Omental fat pad (tissue), 3 donors: ENCODE measurements at regions not wholly inside any gene's neighbourhood (a gene's known extent, or its start where the extent isn't known, plus 50 kb on each side); places are given as distances from the start of the nearest gene placed in this dataset.

Source experiments
- ATAC-seq: fragments of 150-250 bp; one replicate; pipeline ENCODE4 v1.9.1; 2016; ENCODE audit warnings: mild to moderate bottlenecking, moderate library complexity; ENCODE audit not compliant: low FRiP score
- DNase-seq: peaks from one replicate; pipeline ENCODE4 v3.0.0-alpha.2; 2019; ENCODE audit warnings: low spot score
- CTCF ChIP-seq, 3 donors: fragments of 450-650 bp; IDR thresholded peaks; one replicate each; pipeline ENCODE4 v1.5.1; 2016 to 2017; ENCODE audit warnings: antibody characterized with exemption in 3 of 3, mild to moderate bottlenecking in 3 of 3, moderate library complexity in 2 of 3

- TF ChIP-seq CTCF (IDR thresholded peaks at IDR 0.05) = no peak
- DNase-seq = no peak
- no peak for ATAC-seq
These were observed 56.8 kb downstream of the CEBPB start for GRCh38 chr20:50247196-50248094.

- TF ChIP-seq CTCF (IDR thresholded peaks at IDR 0.05) = no peak
- ATAC-seq (peak; percentile 69), DNase-seq (no peak)
These were observed 57.5 kb downstream of the CEBPB start for GRCh38 chr20:50248104-50248641.

GRCh38 chr20:50249447-50250388 is 59.1 kb downstream of the CEBPB start:
- TF ChIP-seq CTCF (IDR thresholded peaks at IDR 0.05) = no peak

GRCh38 chr20:50250679-50251382 is 60.2 kb downstream of the CEBPB start:
- TF ChIP-seq CTCF (IDR thresholded peaks at IDR 0.05) = no peak
- DNase-seq (no peak), ATAC-seq (no peak)

More at GRCh38 chr20:50249447-50250388, 59.1 kb downstream of the CEBPB start:
- DNase-seq (no peak), ATAC-seq (no peak)

GRCh38 chr20:50251383-50251748 is 60.7 kb downstream of the CEBPB start:
- ATAC-seq (no peak), DNase-seq (no peak)
- TF ChIP-seq CTCF (IDR thresholded peaks at IDR 0.05) = no peak

GRCh38 chr20:50251992-50252511 is 61.4 kb downstream of the CEBPB start:
- ATAC-seq (no peak), DNase-seq (no peak)
- TF ChIP-seq CTCF (IDR thresholded peaks at IDR 0.05) = no peak
